KBM-7 (cell line): ENCODE measurements at regions not wholly inside any gene's neighbourhood (a gene's known extent, or its start where the extent isn't known, plus 50 kb on each side); places are given as distances from the start of the nearest gene placed in this dataset.
A peak's percentile ranks its signal among the peaks of the same experiment; 100 is the strongest.

Experiments
- DNase-seq: peaks from one replicate; pipeline ENCODE4 v3.0.0-alpha.2; 2015
- in situ Hi-C: fragments of 300-500 bp; cut with MboI; formaldehyde crosslinking; loops from 2 replicates; pipeline ENCODE4 v1.14.3; 2020; ENCODE audit warnings: low sequenced_read_pairs, low pct_unique_long_range_greater_than_20kb, mixed read lengths

DNA sequence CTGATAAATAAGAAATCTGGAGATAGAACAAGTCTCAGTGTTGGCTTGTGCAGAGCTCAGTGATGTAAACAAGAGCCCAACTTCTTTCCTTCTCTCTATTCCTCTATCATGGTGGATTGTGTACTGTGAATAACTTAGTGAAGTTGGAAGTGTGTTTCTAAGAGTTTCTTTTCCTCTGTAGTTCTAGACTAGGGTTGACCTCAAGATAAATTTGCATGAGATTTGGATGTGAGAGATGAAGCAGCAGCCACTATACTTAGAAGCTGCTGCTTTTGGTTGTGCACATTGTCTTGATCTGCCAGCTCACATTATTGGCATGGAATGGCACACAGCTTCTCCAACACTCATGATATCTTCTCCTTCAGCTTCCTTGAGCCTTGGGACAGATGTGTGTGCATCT, 198.9 kb upstream of the ZP4 start:
- no peak for DNase-seq
- in situ Hi-C loops, result no loop called here

DNA sequence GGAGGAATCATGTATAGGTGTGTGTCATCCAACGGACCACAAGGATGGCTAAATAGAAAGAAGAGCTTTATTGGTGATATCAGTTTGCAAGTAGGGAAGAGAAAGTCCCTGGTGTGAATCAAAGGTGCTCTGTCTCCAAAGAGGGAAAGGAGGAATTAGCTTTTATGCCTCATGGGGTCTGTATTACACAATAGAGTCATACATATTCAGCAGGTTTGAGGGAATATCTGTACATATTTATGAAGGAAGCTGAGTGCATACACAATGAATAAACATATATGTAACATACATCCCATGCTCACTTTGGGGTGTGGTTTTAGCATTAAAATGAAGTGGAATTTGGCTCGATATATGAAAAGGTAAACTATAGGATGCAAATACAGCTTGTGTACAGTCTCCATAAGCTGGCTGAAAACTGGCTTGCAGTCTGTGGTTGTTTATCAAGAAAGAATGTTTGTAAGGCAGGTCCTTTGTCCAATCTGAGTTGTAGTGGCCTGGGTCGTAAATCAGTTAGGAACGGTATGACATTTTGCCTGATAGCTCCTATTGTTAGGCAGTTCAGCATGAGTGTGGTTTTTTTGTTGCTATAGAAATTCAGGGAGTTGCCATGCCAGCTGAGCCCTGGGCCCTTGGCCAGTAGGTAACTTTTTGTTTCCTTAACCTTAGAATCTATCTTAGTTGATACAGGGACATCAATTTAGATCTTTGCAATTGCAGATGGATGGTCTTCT, 198.0 kb upstream of the ZP4 start:
- no peak for DNase-seq
- in situ Hi-C loops, result no loop called here

DNA sequence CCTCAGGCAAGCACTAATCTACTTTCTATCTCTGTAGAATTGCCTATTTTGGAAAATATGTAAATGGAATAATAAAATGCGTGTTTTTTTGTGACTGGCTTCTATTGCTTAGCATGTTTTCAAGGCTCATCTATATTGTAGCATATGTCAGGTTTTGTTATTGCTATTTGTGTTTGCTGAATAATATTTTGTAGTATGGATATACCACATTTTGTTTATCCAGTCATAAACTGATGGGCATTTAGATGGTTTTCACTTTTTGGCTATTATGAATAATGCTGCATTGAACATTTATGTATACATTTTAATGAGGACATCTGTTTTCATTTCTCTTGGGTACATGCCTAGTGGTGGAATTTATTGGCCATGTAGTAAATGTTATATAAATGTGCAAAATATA, 183.3 kb upstream of the ZP4 start:
- no peak for DNase-seq
- in situ Hi-C loops, result no loop called here

DNA sequence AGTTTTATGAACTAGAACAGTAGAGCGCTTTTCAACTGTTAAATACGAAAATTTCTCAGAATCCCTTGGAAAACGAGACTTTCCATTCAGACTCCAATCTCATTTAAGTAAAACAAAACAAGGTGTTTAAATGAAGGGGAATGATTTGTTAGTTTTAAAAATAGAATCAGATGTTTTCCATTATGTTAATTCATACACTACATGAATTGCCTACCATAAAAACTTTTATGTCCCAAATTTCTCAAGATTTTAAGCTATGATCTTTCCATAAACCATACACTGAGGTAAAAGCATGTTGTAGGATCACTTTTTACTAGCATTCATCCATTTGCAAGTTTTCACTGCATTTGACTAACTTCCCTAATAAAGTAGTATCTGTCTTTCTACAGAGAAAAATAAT, 180.3 kb upstream of the ZP4 start:
- in situ Hi-C loops, result no loop called here
- no peak for DNase-seq

DNA sequence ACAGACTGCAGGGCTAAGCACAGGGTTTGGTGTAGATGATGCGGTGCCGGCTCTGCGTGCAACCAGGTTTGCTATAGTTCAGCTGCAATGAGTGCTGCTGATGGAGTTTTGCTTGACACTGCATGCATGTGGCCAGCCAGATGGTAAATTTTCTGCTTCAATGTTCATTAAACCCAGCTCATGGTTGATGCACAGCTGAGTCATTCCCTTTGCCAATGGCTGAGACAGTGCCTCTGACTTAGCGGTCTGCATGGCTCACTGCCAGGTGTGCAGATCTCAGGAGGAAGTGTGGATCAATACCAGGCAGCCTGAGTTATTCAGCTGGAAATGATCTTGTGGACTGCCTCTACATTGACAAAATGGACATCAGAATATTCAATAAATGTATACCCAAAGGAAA, 172.7 kb upstream of the ZP4 start:
- in situ Hi-C loops, result no loop called here
- DNase-seq, result peak; percentile 8

DNA sequence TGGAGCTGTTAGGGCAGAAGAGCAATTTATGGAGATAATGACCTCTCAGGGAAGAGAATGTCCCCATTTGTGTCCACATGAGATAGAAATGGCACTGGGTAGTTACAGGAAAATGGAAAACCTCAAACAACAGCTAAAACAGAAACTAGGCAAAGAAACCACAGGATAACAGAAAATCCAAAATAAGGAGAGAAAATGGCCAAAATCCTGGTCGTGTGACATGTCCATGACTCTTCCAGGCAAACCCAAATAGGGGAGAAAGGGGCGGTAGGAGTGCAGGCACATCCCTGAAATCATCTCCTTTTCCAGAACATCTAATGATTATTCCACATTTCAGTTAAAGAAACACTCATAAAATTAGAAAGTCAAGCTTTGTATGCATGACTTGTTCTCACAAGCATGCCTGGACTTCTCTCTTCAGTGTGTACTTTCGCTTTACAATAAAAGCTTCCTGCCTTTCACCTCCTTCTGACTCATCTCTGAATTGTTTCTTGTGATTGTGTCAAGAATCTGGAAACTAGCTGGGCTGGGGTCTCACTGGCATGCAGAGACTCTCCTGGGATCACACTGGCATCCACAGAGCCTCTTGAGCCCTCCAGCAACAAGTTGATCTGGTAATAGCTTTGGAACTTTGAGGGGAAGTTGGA, 171.4 kb upstream of the ZP4 start:
- peak; percentile 11 for DNase-seq
- in situ Hi-C loops, result no loop called here

DNA sequence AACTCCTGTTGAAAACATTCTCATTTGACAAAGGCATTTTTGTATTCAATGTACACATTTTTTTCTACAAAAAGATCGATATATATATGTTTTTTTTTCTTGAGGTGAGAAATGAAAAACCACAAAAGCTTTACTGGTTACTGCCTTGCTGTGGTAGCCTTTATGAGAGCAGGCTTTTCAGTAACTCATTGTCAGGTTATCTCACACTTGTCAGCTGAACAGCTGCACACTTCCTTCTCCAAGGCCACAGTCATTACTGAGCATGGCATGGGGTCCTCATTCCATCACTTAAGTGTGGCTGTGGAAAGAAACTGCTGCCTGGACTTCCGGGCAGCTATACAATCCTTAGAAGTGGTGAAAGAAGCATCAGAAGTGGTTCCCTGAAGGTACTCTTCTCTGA, 169.3 kb upstream of the ZP4 start:
- peak; percentile 16 for DNase-seq
- in situ Hi-C loops, result no loop called here

DNA sequence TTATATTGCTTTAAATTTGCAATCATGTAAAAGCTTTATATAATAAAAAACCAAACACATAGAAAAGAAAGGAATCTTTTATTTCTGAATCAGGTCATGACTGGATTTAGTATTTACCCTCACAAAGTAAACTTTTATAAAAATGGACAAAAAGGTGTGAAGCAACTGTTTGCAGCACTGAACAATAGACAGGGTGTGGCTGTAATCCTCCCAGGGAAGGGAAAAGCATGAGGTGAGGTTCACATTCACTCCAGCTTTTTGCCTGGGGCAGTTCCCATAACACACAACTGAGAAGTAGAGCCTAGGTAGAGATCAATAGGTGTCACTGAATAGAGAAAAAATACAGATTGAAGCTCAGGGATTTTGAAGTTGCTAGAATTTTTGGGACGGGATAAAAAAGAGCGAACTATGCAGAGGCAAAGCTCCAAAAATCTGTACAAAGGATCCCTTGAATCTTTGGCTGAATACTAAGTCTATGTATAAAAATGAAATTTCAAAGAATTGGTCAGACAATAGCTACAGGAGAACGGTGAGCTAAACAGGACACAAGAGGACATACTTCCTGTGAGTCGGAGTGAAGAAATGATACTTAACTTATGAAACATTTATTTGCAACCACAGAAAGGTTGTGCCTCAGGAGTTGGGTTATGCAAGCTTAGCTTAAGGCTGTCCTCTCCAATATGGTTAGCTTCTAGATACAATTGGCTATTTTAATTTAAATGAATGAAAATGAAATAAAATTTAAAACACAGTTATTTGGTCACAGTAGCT, 162.0 kb upstream of the ZP4 start:
- in situ Hi-C loops, result no loop called here
- no peak for DNase-seq

DNA sequence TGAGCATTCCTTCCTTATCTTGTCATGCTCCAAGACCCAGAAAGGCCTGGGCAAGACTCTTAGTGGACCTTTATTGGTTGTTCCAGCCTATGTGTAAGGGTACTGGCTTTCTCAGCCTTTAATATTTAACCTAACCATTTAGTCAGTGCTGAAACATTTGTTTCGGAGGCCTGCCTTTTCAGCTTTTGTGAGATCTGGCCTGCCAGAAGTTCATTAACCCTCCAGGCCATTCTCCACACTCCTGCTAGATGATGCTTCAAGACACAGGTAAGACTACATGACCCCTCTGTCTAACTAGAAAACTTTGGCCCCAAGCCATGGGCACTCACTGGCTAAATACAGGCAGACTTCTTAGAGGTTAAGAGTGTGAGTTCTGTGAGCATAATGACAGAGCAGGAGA, 138.4 kb upstream of the ZP4 start:
- in situ Hi-C loops, result no loop called here
- no peak for DNase-seq

DNA sequence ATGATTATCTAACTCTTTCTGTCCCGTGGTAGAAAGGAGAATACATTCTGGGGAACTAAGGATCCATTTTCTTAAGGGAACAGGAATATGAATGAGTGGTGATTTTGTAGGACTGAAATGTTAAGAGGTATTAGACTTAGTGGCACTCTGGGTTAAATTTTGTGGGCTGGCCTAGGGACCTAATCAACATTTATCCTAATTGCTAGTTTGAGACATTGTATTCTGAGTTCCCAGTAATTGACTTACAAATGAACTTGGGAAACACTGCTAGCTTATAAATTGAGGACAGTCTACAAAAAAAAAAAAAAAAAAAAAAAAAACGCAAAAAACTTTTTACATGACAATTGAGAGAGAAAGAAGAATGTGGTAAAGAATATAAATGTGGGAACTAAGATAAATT, 136.6 kb upstream of the ZP4 start:
- no peak for DNase-seq
- in situ Hi-C loops, result no loop called here

DNA sequence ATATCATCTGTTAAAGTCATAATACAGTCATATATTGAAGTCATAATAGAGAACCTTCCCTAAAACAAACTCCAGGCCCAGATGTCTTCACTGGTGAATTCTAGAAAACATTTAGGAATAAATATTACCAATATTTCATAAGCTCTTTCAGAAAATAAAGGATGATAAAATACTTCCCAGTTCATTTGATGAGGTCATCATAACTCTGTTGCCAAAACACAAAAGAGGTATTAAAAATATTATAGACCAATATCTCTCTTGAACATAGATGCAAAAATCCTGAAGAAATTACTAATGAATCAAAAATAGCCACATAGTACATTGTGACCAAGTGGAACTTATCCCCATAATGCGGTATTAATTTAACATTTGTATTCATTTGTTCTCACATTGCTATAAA, 132.4 kb upstream of the ZP4 start:
- DNase-seq, result no peak
- in situ Hi-C loops, result no loop called here

DNA sequence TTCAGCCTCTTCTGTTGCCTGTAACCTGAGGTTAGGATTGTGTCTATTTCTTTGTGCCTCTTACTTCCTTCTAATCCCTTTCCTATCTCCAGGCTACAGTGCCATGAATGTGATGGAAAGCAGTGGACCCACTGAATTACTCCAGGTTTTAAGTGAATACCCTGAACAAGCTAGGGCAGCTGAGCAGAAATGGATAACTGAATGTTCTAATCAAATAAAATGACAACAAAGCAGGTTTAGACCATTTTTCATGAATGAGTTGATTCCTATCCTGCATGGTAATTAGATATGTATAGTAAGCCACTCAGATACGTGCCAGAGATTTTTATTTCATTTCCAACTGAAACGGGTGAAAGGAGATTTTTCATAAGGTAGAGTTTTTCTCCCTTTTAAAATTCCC, 127.5 kb upstream of the ZP4 start:
- in situ Hi-C loops, result no loop called here
- DNase-seq, result no peak

DNA sequence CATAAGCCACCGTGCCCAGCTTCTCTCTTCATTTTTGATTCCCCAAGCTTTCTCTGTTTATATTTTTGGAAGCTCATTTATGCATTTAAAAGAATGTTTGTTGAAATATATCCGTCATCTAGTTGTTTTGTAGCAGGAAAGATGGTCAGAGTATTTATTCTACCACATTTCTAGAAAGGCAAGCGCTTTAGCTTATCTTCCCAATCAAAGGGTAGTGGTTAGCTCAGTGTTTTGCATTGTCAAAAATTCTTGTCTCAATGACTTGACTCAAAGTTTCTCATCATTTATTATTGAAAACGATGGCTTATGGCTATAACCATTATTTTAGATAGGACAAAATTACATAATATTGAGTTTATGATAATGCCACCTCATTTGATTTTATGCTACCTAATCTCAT, 116.1 kb upstream of the ZP4 start:
- DNase-seq, result no peak
- in situ Hi-C loops, result no loop called here

DNA sequence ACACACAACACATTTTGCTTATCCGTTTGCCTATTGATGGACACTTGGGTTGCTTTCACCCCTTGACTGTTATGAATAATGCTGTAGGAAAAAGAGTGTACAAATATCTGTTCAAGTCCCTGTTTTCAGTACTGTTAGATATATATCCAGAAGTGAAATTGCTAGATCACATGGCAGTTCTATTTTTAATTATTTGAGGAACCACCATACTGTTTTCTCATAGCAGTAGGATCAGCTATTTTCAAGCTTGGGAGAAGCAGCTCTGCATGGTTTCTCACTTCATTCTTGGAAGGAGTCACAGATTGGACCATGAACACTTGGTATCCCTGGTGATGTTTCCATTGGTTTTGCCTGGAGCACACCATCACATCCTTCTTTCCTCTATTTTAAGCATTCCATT, 114.4 kb upstream of the ZP4 start:
- in situ Hi-C loops, result no loop called here
- no peak for DNase-seq

DNA sequence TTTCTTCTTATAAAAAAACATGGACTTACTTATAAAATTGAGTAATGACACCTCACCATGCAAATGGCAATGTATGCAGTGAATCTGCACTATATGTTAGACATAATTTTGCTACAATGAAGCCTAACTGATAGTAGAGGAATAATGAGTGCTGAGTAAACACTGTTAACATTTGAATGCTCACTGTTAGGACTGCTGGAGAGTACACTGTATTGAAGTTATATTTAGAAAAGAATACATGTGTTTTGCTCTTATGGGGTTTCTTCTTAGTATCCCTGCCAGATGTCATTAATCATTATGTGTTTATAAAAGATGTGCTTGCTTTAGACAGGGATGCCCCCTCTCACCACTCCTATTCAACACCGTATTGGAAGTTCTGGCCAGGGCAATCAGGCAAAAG, 111.1 kb upstream of the ZP4 start:
- DNase-seq, result no peak
- in situ Hi-C loops, result no loop called here

DNA sequence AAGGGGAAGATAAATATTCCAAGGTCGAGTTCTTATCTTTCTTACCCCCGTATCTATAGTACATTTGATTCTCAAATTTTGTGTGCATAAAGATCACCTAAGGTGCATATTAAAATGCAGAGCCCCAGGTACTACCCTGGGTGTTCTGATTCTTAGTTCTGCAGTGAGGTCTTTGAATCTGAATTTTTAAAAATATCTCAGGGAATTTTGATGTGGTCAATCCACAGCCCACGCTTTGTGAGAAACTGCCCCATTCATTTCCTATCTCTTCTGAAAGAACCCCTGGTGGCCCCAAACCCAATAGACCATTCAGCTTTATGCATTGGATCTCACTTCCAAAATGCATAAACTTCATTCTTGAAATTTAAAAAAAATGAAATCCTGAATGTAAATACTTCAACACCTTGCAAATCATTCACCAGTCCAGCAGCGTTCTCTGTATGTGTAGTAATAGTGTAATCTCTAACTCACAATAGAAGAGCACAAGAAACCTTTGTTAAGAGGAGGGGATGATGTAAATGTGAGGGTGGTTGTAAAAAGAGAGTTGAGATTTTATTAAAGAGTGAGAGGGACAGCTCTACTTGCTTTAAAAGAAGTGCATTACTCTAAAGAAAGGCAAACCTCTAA, 108.8 kb upstream of the ZP4 start:
- DNase-seq, result no peak
- in situ Hi-C loops, result no loop called here

DNA sequence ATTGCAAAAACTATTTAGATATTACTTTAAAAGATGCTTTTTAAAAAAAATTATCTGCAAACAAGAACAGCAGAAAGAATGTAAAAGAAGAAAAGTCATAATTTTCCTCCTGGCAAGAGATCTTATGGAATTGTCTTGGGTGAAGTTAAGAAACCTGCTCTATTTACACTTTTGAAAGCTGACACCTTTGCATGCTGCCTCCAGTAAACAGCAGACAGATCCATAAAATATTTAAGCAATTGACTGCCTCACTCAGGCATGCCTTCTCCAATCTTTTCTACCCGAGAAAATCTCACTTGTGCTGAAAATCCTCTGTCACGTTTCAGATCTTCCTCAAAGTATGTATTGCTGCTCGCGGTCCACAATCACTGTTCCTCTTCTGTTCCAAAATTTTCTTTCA, 107.9 kb upstream of the ZP4 start:
- in situ Hi-C loops, result no loop called here
- DNase-seq, result no peak

DNA sequence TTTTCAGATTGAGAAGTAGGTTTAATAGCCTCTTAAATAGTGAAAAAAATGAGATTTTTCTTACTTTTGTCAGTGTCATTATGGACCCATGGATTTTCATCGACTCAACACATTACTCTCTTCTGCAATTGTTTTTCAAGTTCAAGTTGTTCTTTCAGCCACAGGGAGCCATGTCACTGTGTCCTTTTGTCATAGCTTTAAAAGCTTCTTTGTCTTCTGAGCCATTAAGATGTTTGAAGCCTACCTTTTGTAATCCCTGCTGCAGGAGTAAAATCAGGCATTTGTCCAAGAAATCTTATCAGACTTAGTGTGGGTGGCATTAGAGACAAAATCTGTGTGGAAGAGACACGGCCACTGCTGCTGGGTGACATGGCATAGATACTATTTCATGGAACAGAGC, 92.8 kb upstream of the ZP4 start:
- in situ Hi-C loops, result no loop called here
- DNase-seq, result no peak

DNA sequence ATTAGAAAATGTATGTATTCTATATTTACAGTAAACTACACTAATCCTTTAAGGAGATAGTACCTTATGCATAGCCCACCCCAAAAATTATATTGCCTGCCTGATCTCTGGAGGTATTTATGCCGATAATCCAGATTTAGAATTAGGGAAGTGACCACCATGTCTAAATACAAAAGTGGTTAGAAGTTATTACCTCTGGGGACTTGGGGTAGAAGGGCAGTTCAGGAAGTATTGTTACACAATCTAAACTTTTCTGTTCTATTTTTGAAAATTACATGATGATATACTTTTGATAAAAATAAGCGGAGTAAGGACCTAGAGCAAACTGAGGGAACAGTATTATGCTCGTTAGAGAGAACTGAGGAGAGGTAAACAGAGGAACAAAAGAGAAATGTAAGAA, 90.5 kb upstream of the ZP4 start:
- no peak for DNase-seq
- in situ Hi-C loops, result no loop called here

DNA sequence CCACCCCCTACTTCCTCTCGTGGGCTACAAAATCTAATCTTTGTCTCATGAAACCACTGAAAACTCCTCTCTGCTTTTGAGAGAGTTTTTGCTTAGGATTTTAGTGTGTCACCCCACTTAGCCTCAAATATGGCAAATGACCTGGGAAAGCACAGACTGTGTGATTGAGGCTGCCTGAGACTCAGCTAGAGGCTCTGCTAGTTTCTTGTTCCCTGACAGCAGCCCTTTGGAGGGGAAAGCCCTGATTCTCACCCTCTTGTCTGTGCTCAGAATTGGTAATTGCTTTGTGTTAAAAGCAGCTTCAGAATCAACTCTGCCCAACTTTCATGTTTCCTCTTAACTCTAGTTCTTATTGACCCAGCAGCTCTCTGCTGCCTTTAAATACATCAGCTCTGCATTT, 85.6 kb upstream of the ZP4 start:
- DNase-seq, result no peak
- in situ Hi-C loops, result no loop called here
